ENCODE measurements at regions not wholly inside any gene's neighbourhood (a gene's known extent, or its start where the extent isn't known, plus 50 kb on each side); places are given as distances from the start of the nearest gene placed in this dataset.

- DNase-seq (ENCODE audit: low read depth): peak; percentile 23
Measured at GRCh38 chr2:188645986-188646385, 328.2 kb upstream of the COL3A1 start.

GRCh38 chr2:188647430-188648070, 326.6 kb upstream of the COL3A1 start:
- DNase-seq (ENCODE audit: low read depth): no peak

- DNase-seq (ENCODE audit: low read depth): peak; percentile 60
Measured at GRCh38 chr2:188659656-188660406, 314.3 kb upstream of the COL3A1 start.

- no peak for DNase-seq (ENCODE audit: low read depth)
Measured at GRCh38 chr2:188663301-188663700, 310.9 kb upstream of the COL3A1 start.

- DNase-seq (ENCODE audit: low read depth): peak; percentile 36
Measured at GRCh38 chr2:188664416-188664815, 309.8 kb upstream of the COL3A1 start.

- DNase-seq (ENCODE audit: low read depth): peak; percentile 4
Measured at GRCh38 chr2:188664951-188665595, 309.1 kb upstream of the COL3A1 start.

GRCh38 chr2:188665727-188666304, 308.4 kb upstream of the COL3A1 start:
- DNase-seq (ENCODE audit: low read depth): no peak

GRCh38 chr2:188666503-188666902, 307.7 kb upstream of the COL3A1 start:
- DNase-seq (ENCODE audit: low read depth): no peak

- DNase-seq (ENCODE audit: low read depth): peak; percentile 94
Measured at GRCh38 chr2:188668017-188668680, 306.0 kb upstream of the COL3A1 start.

- no peak for DNase-seq (ENCODE audit: low read depth)
Measured at GRCh38 chr2:188675391-188676009, 298.7 kb upstream of the COL3A1 start.

GRCh38 chr2:188676010-188676400, 298.2 kb upstream of the COL3A1 start:
- DNase-seq (ENCODE audit: low read depth): peak; percentile 20

GRCh38 chr2:188677142-188677541, 297.0 kb upstream of the COL3A1 start:
- no peak for DNase-seq (ENCODE audit: low read depth)

GRCh38 chr2:188678882-188679281, 295.3 kb upstream of the COL3A1 start:
- DNase-seq (ENCODE audit: low read depth): peak; percentile 72

GRCh38 chr2:188682838-188683237, 291.3 kb upstream of the COL3A1 start:
- no peak for DNase-seq (ENCODE audit: low read depth)

- peak; percentile 45 for DNase-seq (ENCODE audit: low read depth)
Measured at GRCh38 chr2:188684795-188685194, 289.4 kb upstream of the COL3A1 start.

GRCh38 chr2:188693111-188693510, 281.1 kb upstream of the COL3A1 start:
- DNase-seq (ENCODE audit: low read depth): no peak

- DNase-seq (ENCODE audit: low read depth): no peak
Measured at GRCh38 chr2:188693771-188694170, 280.4 kb upstream of the COL3A1 start.

- peak; percentile 69 for DNase-seq (ENCODE audit: low read depth)
Measured at GRCh38 chr2:188695953-188696352, 278.2 kb upstream of the COL3A1 start.

GRCh38 chr2:188698151-188698550, 276.0 kb upstream of the COL3A1 start:
- peak; percentile 60 for DNase-seq (ENCODE audit: low read depth)

- no peak for DNase-seq (ENCODE audit: low read depth)
Measured at GRCh38 chr2:188701836-188702235, 272.3 kb upstream of the COL3A1 start.

GRCh38 chr2:188705191-188705590, 269.0 kb upstream of the COL3A1 start:
- DNase-seq (ENCODE audit: low read depth): peak; percentile 30

GRCh38 chr2:188713961-188714360, 260.2 kb upstream of the COL3A1 start:
- DNase-seq (ENCODE audit: low read depth): no peak
